ENCODE measurements at regions not wholly inside any gene's neighbourhood (a gene's known extent, or its start where the extent isn't known, plus 50 kb on each side); places are given as distances from the start of the nearest gene placed in this dataset.

- TF ChIP-seq SIN3A (IDR thresholded peaks at IDR 0.05; ENCODE audit: borderline replicate concordance in 2 of 2, control insufficient read depth in 1 of 2, low read depth in 2 of 2, low read length in 2 of 2) (no peak), ZFP36 (IDR thresholded peaks at IDR 0.05; ENCODE audit: low read depth, low read length, partially characterized antibody) (no peak), ZNF174 (CRISPR knock-in tag; IDR thresholded peaks at IDR 0.05) (no peak), ZNF507 (tag; conservative IDR thresholded peaks at IDR 0.05) (no peak)
- TF ChIP-seq, protein P1, sequence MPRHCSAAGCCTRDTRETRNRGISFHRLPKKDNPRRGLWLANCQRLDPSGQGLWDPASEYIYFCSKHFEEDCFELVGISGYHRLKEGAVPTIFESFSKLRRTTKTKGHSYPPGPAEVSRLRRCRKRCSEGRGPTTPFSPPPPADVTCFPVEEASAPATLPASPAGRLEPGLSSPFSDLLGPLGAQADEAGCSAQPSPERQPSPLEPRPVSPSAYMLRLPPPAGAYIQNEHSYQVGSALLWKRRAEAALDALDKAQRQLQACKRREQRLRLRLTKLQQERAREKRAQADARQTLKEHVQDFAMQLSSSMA (CRISPR knock-in tag; IDR thresholded peaks at IDR 0.05), result no peak
Observed at GRCh38 chr20:22159276-22159675, 425.1 kb downstream of the FOXA2 start.

All from K562 (cell line).